ENCODE measurements at regions not wholly inside any gene's neighbourhood (a gene's known extent, or its start where the extent isn't known, plus 50 kb on each side); places are given as distances from the start of the nearest gene placed in this dataset.

DNA sequence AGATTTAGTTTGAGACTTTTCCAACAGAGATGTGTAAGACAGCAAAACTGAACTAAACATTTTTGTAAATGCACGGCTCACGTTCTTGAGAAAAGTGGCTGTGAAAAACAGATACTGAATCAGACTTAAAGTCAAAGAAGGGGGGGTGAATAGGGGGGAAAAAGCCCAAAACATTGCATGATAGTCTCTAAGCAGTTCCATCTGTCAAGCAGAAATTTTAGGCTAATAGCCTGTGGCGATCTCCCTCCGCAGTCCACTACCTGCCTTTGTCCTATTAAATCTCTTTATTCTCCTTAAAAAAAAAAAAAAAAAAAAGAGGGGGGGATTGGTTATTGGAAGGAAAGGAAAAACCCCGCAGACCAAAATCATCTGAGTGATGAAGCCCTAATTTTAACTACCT, 217.6 kb upstream of the NFIA start:
- no peak overlapping the region for H3K4me3 ChIP-seq (ENCODE audit: low read length)
- H3K27ac ChIP-seq (ENCODE audit: low read depth, low read length), result no peak overlapping the region
- TF ChIP-seq, protein P1, sequence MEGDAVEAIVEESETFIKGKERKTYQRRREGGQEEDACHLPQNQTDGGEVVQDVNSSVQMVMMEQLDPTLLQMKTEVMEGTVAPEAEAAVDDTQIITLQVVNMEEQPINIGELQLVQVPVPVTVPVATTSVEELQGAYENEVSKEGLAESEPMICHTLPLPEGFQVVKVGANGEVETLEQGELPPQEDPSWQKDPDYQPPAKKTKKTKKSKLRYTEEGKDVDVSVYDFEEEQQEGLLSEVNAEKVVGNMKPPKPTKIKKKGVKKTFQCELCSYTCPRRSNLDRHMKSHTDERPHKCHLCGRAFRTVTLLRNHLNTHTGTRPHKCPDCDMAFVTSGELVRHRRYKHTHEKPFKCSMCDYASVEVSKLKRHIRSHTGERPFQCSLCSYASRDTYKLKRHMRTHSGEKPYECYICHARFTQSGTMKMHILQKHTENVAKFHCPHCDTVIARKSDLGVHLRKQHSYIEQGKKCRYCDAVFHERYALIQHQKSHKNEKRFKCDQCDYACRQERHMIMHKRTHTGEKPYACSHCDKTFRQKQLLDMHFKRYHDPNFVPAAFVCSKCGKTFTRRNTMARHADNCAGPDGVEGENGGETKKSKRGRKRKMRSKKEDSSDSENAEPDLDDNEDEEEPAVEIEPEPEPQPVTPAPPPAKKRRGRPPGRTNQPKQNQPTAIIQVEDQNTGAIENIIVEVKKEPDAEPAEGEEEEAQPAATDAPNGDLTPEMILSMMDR (conservative IDR thresholded peaks at IDR 0.05), result no peak
- no peaks in the 10 kb centered on the region for H3K27me3 ChIP-seq (ENCODE audit: control insufficient read depth, insufficient read depth, low read length, poor library complexity, severe bottlenecking)
- H3K36me3 Mint-ChIP-seq (ENCODE audit: low read depth), result no peaks in the 10 kb centered on the region
- H3K36me3 ChIP-seq (ENCODE audit: control insufficient read depth, insufficient read depth, low read length), result no peaks in the 10 kb centered on the region
- no peaks in the 10 kb centered on the region for H3K27me3 Mint-ChIP-seq (ENCODE audit: insufficient read depth)
- no peaks in the 10 kb centered on the region for H3K9me3 Mint-ChIP-seq
- no peak overlapping the region for H3K4me3 Mint-ChIP-seq
- no peak overlapping the region for H3K9ac ChIP-seq (ENCODE audit: extremely low read depth, low read length, poor library complexity, severe bottlenecking)
- H3K27ac Mint-ChIP-seq, result no peak overlapping the region
- 89 to 93% methylated on average over 2 of the region's 5 CpGs for WGBS, 2 experiments (ENCODE audit: insufficient coverage in 1 of 2, insufficient read length in 1 of 2)
- peaks cover 13% of the 10 kb centered on the region for H3K4me1 Mint-ChIP-seq
- H3K4me1 ChIP-seq (ENCODE audit: control insufficient read depth, insufficient read depth, low read length), result no peaks in the 10 kb centered on the region
- no peak for DNase-seq
- no peaks in the 10 kb centered on the region for H3K9me3 ChIP-seq (ENCODE audit: control insufficient read depth, low read length)

DNA sequence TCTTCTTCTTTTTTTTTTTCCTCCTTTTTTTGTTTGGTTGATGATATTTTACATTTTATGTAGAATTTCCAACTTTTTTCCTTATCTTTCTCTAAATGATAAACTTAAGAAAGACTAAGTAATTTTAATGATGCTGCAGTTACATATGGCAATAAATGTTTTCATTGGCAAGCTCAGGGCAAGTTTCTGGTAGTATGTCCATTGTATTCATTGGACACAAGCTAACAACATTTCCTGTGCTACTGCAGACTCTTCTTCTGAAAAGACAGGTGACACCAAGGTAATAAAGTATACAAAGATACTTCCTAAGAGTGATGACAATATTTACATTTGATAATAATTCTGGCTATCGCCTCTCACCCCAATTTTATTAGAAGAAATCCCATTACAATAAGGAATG, 219.2 kb upstream of the NFIA start:
- Mint-ChIP-seq H3K9me3 (no peaks in the 10 kb centered on the region), H3K4me3 (no peak overlapping the region), H3K27ac (no peak overlapping the region), H3K27me3 (ENCODE audit: insufficient read depth) (no peaks in the 10 kb centered on the region), H3K4me1 (peaks cover 6% of the 10 kb centered on the region), H3K36me3 (ENCODE audit: low read depth) (no peaks in the 10 kb centered on the region)
- H3K4me1 ChIP-seq (ENCODE audit: control insufficient read depth, insufficient read depth, low read length), result no peaks in the 10 kb centered on the region
- no peak overlapping the region for H3K4me3 ChIP-seq (ENCODE audit: low read length)
- H3K9ac ChIP-seq (ENCODE audit: extremely low read depth, low read length, poor library complexity, severe bottlenecking), result no peak overlapping the region
- DNase-seq, result no peak
- WGBS, 2 experiments (ENCODE audit: insufficient coverage in 1 of 2, insufficient read length in 1 of 2), result 80% methylated on average over 1 of the region's 1 CpG; no CpG with 5 or more reads in 1 of the 2 experiments
- H3K9me3 ChIP-seq (ENCODE audit: control insufficient read depth, low read length), result no peaks in the 10 kb centered on the region
- H3K36me3 ChIP-seq (ENCODE audit: control insufficient read depth, insufficient read depth, low read length), result no peaks in the 10 kb centered on the region
- TF ChIP-seq, protein P1 (conservative IDR thresholded peaks at IDR 0.05), result no peak
- H3K27me3 ChIP-seq (ENCODE audit: control insufficient read depth, insufficient read depth, low read length, poor library complexity, severe bottlenecking), result no peaks in the 10 kb centered on the region
- no peak overlapping the region for H3K27ac ChIP-seq (ENCODE audit: low read depth, low read length)

DNA sequence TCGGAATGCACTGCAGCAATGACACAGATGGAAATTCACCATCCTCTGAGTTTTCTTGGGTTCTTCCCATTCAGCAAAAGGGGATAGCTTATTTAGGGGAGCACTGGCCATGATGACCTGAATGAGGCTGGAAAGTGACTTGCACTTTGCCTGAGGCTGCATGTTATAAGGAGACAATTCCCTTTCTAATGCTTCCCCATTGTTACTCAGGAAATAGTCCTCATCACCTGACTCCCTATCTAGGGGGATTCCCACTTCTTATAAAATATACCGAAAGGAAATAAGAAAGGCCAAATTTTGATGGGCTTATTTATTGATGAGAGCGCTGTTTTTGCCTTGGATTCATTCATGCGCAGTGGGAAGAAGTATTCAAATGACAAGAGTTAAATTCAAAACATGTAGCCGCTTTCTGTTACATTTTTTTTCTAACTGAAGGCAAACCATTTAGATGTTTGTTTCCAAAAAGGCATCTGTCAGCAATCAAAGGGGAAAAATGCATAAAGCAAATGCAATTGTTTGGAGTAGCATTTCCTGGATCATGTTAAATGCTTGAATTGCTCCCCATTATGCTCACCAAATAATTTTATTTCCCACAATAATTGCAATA, 220.3 kb upstream of the NFIA start:
- H3K27me3 ChIP-seq (ENCODE audit: control insufficient read depth, insufficient read depth, low read length, poor library complexity, severe bottlenecking), result no peaks in the 10 kb centered on the region
- no peaks in the 10 kb centered on the region for H3K36me3 ChIP-seq (ENCODE audit: control insufficient read depth, insufficient read depth, low read length)
- DNase-seq, result no peak
- no peak overlapping the region for H3K27ac ChIP-seq (ENCODE audit: low read depth, low read length)
- H3K4me1 Mint-ChIP-seq, result peaks cover 6% of the 10 kb centered on the region
- H3K4me3 Mint-ChIP-seq, result no peak overlapping the region
- H3K4me3 ChIP-seq (ENCODE audit: low read length), result no peak overlapping the region
- 85 to 94% methylated on average over 4 to 5 of the region's 5 CpGs for WGBS, 2 experiments (ENCODE audit: insufficient coverage in 1 of 2, insufficient read length in 1 of 2)
- no peaks in the 10 kb centered on the region for H3K27me3 Mint-ChIP-seq (ENCODE audit: insufficient read depth)
- H3K27ac Mint-ChIP-seq, result no peak overlapping the region
- TF ChIP-seq, protein P1 (conservative IDR thresholded peaks at IDR 0.05), result no peak
- no peak overlapping the region for H3K9ac ChIP-seq (ENCODE audit: extremely low read depth, low read length, poor library complexity, severe bottlenecking)
- H3K4me1 ChIP-seq (ENCODE audit: control insufficient read depth, insufficient read depth, low read length), result no peaks in the 10 kb centered on the region
- no peaks in the 10 kb centered on the region for H3K36me3 Mint-ChIP-seq (ENCODE audit: low read depth)
- no peaks in the 10 kb centered on the region for H3K9me3 ChIP-seq (ENCODE audit: control insufficient read depth, low read length)
- H3K9me3 Mint-ChIP-seq, result no peaks in the 10 kb centered on the region
